Fibroblast of lung (primary cell): ENCODE measurements at regions not wholly inside any gene's neighbourhood (a gene's known extent, or its start where the extent isn't known, plus 50 kb on each side); places are given as distances from the start of the nearest gene placed in this dataset.

ENCODE experiments used
- CTCF ChIP-seq, 2 donors: IDR thresholded peaks in 1 of 2; conservative IDR thresholded peaks in 1 of 2; 1 replicate in 1 of 2; 2 replicates in 1 of 2; pipeline ENCODE4 v1.5.1; 2011 to 2012; ENCODE audit warnings: low read length in 2 of 2, control low read depth in 1 of 2, inconsistent platforms in 1 of 2, low read depth in 1 of 2, mild to moderate bottlenecking in 1 of 2
- EZH2 ChIP-seq: IDR thresholded peaks from 2 replicates; pipeline ENCODE4 v1.5.1; 2012; ENCODE audit warnings: low read length, control low read depth, mild to moderate bottlenecking; ENCODE audit errors: missing control alignments

- TF ChIP-seq CTCF (conservative IDR thresholded peaks at IDR 0.05 in 1 of 2, IDR thresholded peaks at IDR 0.05 in 1 of 2; ENCODE audit: low read depth in 1 of 2, low read length in 2 of 2) (no peak), EZH2 (no peak)
Observed at GRCh38 chr1:39105841-39106765, 80.0 kb downstream of the NDUFS5 start.
